WTC11 (cell line): ENCODE measurements at regions not wholly inside any gene's neighbourhood (a gene's known extent, or its start where the extent isn't known, plus 50 kb on each side); places are given as distances from the start of the nearest gene placed in this dataset.

Experiments
- ATAC-seq: fragments of 200-7000 bp; cut with Tn5 transposase; 2 replicates; pipeline ENCODE4 v1.10.0; 2021; ENCODE audit warnings: mild to moderate bottlenecking, moderate library complexity
- CTCF ChIA-PET: fragments of 300-600 bp; sonication (Branson Sonifier 250); formaldehyde crosslinking; loops from one replicate; lab custom pipeline; 2021; ENCODE audit warnings: antibody characterized with exemption; lab: Charles Lee
- POLR2A ChIA-PET: fragments of 350-600 bp; sonication (Branson Sonifier 250); formaldehyde crosslinking; loops from one replicate; lab custom pipeline; 2021; ENCODE audit warnings: antibody characterized with exemption; lab: Charles Lee
- DNase-seq: peaks from one replicate; pipeline ENCODE4 v3.0.0; 2021; ENCODE audit warnings: low spot score
- H3K27ac Mint-ChIP-seq: 2 replicates; pipeline ENCODE4 v1.8.0; 2021; ENCODE audit warnings: mixed read lengths
- H3K27me3 Mint-ChIP-seq: 2 replicates; pipeline ENCODE4 v1.8.0; 2021; ENCODE audit warnings: low read depth, mild to moderate bottlenecking, moderate library complexity, mixed read lengths
- H3K36me3 Mint-ChIP-seq: 2 replicates; pipeline ENCODE4 v1.8.0; 2021; ENCODE audit warnings: mixed read lengths
- H3K4me1 Mint-ChIP-seq: 2 replicates; pipeline ENCODE4 v1.8.0; 2022; ENCODE audit warnings: mixed read lengths
- H3K4me3 Mint-ChIP-seq: 2 replicates; pipeline ENCODE4 v1.8.0; 2021; ENCODE audit warnings: mild to moderate bottlenecking, moderate library complexity, mixed read lengths
- H3K9me3 Mint-ChIP-seq: 2 replicates; pipeline ENCODE4 v1.8.0; 2021; ENCODE audit warnings: mixed read lengths
- AR ChIP-seq: fragments of 250-450 bp; sonication (Bioruptor Pico); IDR thresholded peaks from 2 replicates; pipeline ENCODE4 v1.9.0; 2021; ENCODE audit warnings: mild to moderate bottlenecking
- ATF1 ChIP-seq: sonication (generic); formaldehyde crosslinking; IDR thresholded peaks from 2 replicates; pipeline ENCODE4 v1.8.1; 2023; ENCODE audit warnings: mild to moderate bottlenecking, moderate library complexity, missing genetic modification reagents
- ATF6 ChIP-seq: sonication (generic); formaldehyde crosslinking; IDR thresholded peaks from 2 replicates; pipeline ENCODE4 v1.8.1; 2023; ENCODE audit warnings: mild to moderate bottlenecking, missing genetic modification reagents
- CDX4 ChIP-seq: fragments of 250-450 bp; sonication (Bioruptor Pico); IDR thresholded peaks from 2 replicates; pipeline ENCODE4 v1.9.0; 2021; ENCODE audit warnings: moderate library complexity, mild to moderate bottlenecking, inconsistent platforms, borderline replicate concordance
- E2F1 ChIP-seq: sonication (generic); formaldehyde crosslinking; IDR thresholded peaks from 2 replicates; pipeline ENCODE4 v1.8.0; 2022; ENCODE audit warnings: mild to moderate bottlenecking, missing genetic modification reagents
- FOXJ3 ChIP-seq: sonication (generic); formaldehyde crosslinking; IDR thresholded peaks from 2 replicates; pipeline ENCODE4 v1.9.0; 2021; ENCODE audit warnings: missing genetic modification reagents, mild to moderate bottlenecking, borderline replicate concordance
- FOXK1 ChIP-seq: sonication (generic); formaldehyde crosslinking; IDR thresholded peaks from 2 replicates; pipeline ENCODE4 v1.8.0; 2022; ENCODE audit warnings: mild to moderate bottlenecking, moderate library complexity, missing genetic modification reagents
- GTF2I ChIP-seq: fragments of 250-450 bp; sonication (Bioruptor Pico); conservative IDR thresholded peaks from 2 replicates; pipeline ENCODE4 v1.4.0; 2021; ENCODE audit warnings: mild to moderate bottlenecking
- HMGA2 ChIP-seq: fragments of 250-450 bp; sonication (Bioruptor Pico); IDR thresholded peaks from 2 replicates; pipeline ENCODE4 v1.4.0; 2021; ENCODE audit warnings: mild to moderate bottlenecking, moderate library complexity
- KAT7 ChIP-seq: sonication (generic); formaldehyde crosslinking; IDR thresholded peaks from 2 replicates; pipeline ENCODE4 v1.8.1; 2023; ENCODE audit warnings: missing genetic modification reagents, mild to moderate bottlenecking, borderline replicate concordance
- NFATC4 ChIP-seq: fragments of 250-450 bp; sonication (Bioruptor Pico); IDR thresholded peaks from 2 replicates; pipeline ENCODE4 v1.9.0; 2021; ENCODE audit warnings: mild to moderate bottlenecking
- NFYB ChIP-seq: sonication (generic); formaldehyde crosslinking; conservative IDR thresholded peaks from 2 replicates; pipeline ENCODE4 v1.8.0; 2022; ENCODE audit warnings: low read depth, missing genetic modification reagents
- NR1H2 ChIP-seq: sonication (generic); formaldehyde crosslinking; IDR thresholded peaks from 2 replicates; pipeline ENCODE4 v1.9.0; 2021; ENCODE audit warnings: mild to moderate bottlenecking, moderate library complexity, missing genetic modification reagents
- SP1 ChIP-seq: sonication (generic); formaldehyde crosslinking; conservative IDR thresholded peaks from 2 replicates; pipeline ENCODE4 v1.8.1; 2022; ENCODE audit warnings: missing genetic modification reagents
- ZBTB21 ChIP-seq: sonication (generic); formaldehyde crosslinking; IDR thresholded peaks from 2 replicates; pipeline ENCODE4 v1.8.1; 2023; ENCODE audit warnings: mild to moderate bottlenecking, missing genetic modification reagents, borderline replicate concordance
- ZBTB43 ChIP-seq: sonication (generic); formaldehyde crosslinking; IDR thresholded peaks from 2 replicates; pipeline ENCODE4 v1.8.1; 2023; ENCODE audit warnings: mild to moderate bottlenecking, missing genetic modification reagents
- ZNF219 ChIP-seq: sonication (generic); formaldehyde crosslinking; IDR thresholded peaks from 2 replicates; pipeline ENCODE4 v1.8.0; 2023; ENCODE audit warnings: missing genetic modification reagents, mild to moderate bottlenecking, borderline replicate concordance
- ZNF232 ChIP-seq: sonication (generic); formaldehyde crosslinking; IDR thresholded peaks from 2 replicates; pipeline ENCODE4 v1.8.0; 2022; ENCODE audit warnings: mild to moderate bottlenecking, missing genetic modification reagents
- ZNF425 ChIP-seq: fragments of 250-450 bp; sonication (Bioruptor Pico); conservative IDR thresholded peaks from 2 replicates; pipeline ENCODE4 v1.9.0; 2021; ENCODE audit warnings: mild to moderate bottlenecking

- peaks cover 12% of the 10 kb centered on the region for H3K36me3 Mint-ChIP-seq
- peaks cover 6% of the 10 kb centered on the region for H3K4me1 Mint-ChIP-seq
- H3K9me3 Mint-ChIP-seq: peaks cover 20% of the 10 kb centered on the region
- H3K4me3 Mint-ChIP-seq: no peak overlapping the region
- TF ChIP-seq ZNF232 (CRISPR knock-in tag) (no peak), CDX4 (CRISPR knock-in tag) (no peak), ZNF425 (CRISPR knock-in tag) (no peak), NFATC4 (CRISPR knock-in tag) (no peak)
- TF ChIP-seq, all 79 proteins: peak for 0
- POLR2A ChIA-PET: no interaction called here
- CTCF ChIA-PET: no interaction called here
- DNase-seq (no peak), ATAC-seq (no peak)
- Mint-ChIP-seq H3K27me3 (no peaks in the 10 kb centered on the region; the same call in 1 of the 2 replicates), H3K27ac (no peak overlapping the region)
Observed at GRCh38 chr2:235257590-235257989, 236.3 kb upstream of the AGAP1 start.

- H3K4me3 Mint-ChIP-seq: no peak overlapping the region
- peaks cover 14% of the 10 kb centered on the region for H3K9me3 Mint-ChIP-seq
- peaks cover 9% of the 10 kb centered on the region for H3K36me3 Mint-ChIP-seq
- CTCF ChIA-PET: interaction anchor here (0.7 kb wide), 1 partner anchor 156 kb away, joined by 4 read pairs; no protein-coding TSS in a partner anchor
- H3K27me3 Mint-ChIP-seq: no peaks in the 10 kb centered on the region; the same call in 1 of the 2 replicates
- POLR2A ChIA-PET: no interaction called here
- H3K4me1 Mint-ChIP-seq: peaks cover 14% of the 10 kb centered on the region
- H3K27ac Mint-ChIP-seq: no peak overlapping the region
- no peak for TF ChIP-seq KAT7 (CRISPR knock-in tag)
- no peak for TF ChIP-seq AR (CRISPR knock-in tag)
- TF ChIP-seq ATF6 (CRISPR knock-in tag): no peak
- no peak for TF ChIP-seq FOXJ3 (CRISPR knock-in tag)
- no peak for TF ChIP-seq E2F1 (CRISPR knock-in tag)
- TF ChIP-seq ZNF219: no peak
- no peak for TF ChIP-seq SP1 (CRISPR knock-in tag)
- no peak for TF ChIP-seq FOXK1 (CRISPR knock-in tag)
- TF ChIP-seq ZBTB43 (CRISPR knock-in tag): no peak
- TF ChIP-seq ATF1 (CRISPR knock-in tag): no peak
- TF ChIP-seq NFYB (CRISPR knock-in tag): no peak
- no peak for TF ChIP-seq GTF2I (CRISPR knock-in tag)
- no peak for TF ChIP-seq ZBTB21 (CRISPR knock-in tag)
- no peak for TF ChIP-seq NR1H2 (CRISPR knock-in tag)
- no peak for TF ChIP-seq ZNF232 (CRISPR knock-in tag)
- no peak for TF ChIP-seq HMGA2
- DNase-seq: no peak
- ATAC-seq: no peak
Observed at GRCh38 chr2:235262750-235263149, 231.1 kb upstream of the AGAP1 start.
